ENCODE measurements at regions not wholly inside any gene's neighbourhood (a gene's known extent, or its start where the extent isn't known, plus 50 kb on each side); places are given as distances from the start of the nearest gene placed in this dataset.
"Not testable (repeated sequence)": the region's sequence is repeated elsewhere in the genome, so short reads cannot be mapped to it uniquely, and the experiment has no call there.

DNA sequence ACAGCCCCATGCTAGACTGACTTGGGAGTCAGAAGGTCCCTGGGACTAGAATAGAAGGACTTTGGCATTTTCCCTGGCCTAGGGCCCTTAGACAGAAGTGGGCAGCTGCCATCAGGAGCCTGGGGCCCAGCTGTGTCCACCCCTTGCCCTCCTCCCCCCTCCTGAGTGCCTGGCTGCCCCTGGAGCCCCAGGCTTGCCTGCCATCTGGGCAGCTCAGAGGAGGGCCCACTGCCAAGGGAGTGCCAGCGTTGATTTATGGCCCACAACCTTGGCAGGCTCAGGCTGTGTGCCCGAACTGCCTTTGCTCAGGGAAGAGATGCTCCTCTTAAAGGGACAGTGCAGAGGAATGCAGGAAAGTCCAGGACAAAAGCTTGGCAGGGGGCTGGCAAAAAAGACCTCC is 439.1 kb downstream of the SPATA31A7 start:
- DNase-seq (ENCODE audit: low read depth); H3K4me3 ChIP-seq (ENCODE audit: low read depth, low read length): not testable (repeated sequence)

DNA sequence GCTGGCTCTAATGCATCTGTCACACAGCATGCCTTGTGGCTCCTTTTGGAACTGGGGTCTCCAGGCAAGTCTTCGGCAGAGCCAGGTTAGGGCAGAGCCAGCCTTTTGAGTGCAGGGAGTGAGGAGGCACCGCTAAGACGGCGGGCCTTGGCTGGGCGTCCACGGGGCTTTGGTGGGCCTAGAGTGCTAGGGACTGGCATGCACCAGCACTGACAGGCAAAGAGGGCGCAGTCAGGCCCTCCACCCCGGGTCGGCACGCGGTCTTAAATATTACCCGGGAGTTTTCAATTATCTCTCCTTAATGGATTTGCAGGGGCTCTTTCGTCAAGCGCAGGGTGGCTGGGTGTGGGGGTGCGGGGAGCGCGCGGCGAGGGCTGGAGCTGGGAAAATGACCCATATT is 444.4 kb downstream of the SPATA31A7 start:
- TF ChIP-seq, protein P1, sequence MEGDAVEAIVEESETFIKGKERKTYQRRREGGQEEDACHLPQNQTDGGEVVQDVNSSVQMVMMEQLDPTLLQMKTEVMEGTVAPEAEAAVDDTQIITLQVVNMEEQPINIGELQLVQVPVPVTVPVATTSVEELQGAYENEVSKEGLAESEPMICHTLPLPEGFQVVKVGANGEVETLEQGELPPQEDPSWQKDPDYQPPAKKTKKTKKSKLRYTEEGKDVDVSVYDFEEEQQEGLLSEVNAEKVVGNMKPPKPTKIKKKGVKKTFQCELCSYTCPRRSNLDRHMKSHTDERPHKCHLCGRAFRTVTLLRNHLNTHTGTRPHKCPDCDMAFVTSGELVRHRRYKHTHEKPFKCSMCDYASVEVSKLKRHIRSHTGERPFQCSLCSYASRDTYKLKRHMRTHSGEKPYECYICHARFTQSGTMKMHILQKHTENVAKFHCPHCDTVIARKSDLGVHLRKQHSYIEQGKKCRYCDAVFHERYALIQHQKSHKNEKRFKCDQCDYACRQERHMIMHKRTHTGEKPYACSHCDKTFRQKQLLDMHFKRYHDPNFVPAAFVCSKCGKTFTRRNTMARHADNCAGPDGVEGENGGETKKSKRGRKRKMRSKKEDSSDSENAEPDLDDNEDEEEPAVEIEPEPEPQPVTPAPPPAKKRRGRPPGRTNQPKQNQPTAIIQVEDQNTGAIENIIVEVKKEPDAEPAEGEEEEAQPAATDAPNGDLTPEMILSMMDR (IDR thresholded peaks at IDR 0.05; ENCODE audit: insufficient read depth, low read depth, low read length), result no peak
- DNase-seq (ENCODE audit: low read depth), result no peak
- H3K4me3 ChIP-seq (ENCODE audit: low read depth, low read length), result no peak overlapping the region

DNA sequence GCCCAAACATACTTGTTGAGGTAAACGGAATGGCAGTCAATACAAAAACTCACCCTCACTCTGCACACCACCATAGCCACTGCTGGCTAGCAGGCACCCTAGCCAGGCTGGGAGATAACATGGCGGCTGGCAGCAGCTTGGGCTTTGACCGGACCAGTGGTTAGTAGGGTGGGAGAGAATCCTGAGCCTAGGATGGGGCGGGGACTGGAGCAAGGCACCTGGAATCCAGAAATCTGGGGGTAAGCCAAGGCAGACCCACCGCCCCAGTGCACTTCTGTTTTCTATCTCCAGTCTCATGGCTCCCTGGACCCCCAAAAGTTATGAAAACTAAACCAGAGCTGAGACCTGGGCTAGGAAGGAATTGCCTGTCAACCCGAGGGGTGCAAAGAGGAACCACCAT is 474.4 kb downstream of the SPATA31A7 start:
- not testable (repeated sequence) for DNase-seq (ENCODE audit: low read depth); H3K4me3 ChIP-seq (ENCODE audit: low read depth, low read length)

DNA sequence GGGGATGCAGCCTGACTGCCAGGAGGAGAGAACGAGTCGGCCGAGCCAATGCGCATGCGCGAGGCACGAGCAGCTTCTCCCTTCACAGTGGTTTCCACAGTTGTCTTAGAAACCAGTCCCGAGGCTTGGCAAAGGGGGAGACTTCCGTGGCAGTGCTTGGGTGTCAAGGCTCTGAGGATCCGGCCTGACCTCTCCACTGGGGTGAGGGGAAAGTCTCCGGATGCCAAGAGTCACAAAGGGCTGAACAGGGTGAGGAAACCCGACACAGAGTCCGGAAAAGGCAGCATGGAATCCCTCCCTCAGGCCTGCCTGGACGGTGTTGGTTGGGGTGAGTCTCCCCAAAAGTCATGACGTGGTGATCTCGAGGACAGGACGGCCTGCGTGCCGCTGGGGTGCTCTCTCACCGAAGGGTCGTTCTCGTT is 475.5 kb downstream of the SPATA31A7 start:
- no peak for DNase-seq (ENCODE audit: low read depth)
- TF ChIP-seq, protein P1 (IDR thresholded peaks at IDR 0.05; ENCODE audit: insufficient read depth, low read depth, low read length), result no peak

DNA sequence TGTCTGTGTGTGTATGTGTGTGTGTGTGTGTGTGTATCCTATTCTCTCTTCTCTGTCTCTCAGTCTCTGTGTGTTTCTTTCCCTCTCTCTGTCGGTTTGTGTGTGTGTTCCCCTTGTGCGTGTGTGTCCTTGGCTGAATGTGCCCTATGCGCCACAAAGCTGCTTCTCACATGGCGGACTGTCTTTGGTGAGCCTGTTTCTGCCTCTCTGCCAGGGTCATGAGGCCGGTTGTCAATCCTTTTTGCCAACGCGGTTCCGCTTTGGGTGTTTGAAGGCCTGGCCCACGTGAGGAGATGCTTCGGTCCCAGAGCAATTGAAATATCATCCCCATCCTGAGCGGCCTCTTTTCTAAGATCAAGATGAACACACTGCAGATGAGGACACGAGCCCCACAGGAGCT is 476.0 kb downstream of the SPATA31A7 start:
- DNase-seq (ENCODE audit: low read depth), result no peak
- H3K4me3 ChIP-seq (ENCODE audit: low read depth, low read length), result no peak overlapping the region
- TF ChIP-seq, protein P1 (IDR thresholded peaks at IDR 0.05; ENCODE audit: insufficient read depth, low read depth, low read length), result no peak

More for the DNA sequence above, 475.5 kb downstream of the SPATA31A7 start:
- no peak overlapping the region for H3K4me3 ChIP-seq (ENCODE audit: low read depth, low read length)

DNA sequence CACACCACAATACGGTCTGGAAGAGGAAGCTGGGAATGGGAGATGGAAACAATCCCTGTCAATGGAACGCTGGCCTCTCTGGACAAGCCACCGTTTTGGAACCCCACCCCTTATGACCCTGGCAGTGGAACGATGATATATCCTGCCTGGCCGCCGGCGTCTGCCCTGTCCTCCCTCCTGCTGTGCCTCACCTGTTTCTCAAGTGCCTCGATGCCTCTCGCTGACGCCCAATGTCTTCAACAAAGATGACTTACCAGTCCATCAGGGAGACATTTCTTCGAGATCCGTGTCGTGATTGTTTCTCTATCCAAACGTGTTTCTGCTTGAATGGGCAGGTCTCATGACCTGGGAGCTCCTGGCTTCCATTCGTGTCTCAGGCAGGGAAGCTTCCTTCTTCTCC is 476.5 kb downstream of the SPATA31A7 start:
- TF ChIP-seq, protein P1 (IDR thresholded peaks at IDR 0.05; ENCODE audit: insufficient read depth, low read depth, low read length), result no peak
- no peak for DNase-seq (ENCODE audit: low read depth)
- H3K4me3 ChIP-seq (ENCODE audit: low read depth, low read length), result no peak overlapping the region

DNA sequence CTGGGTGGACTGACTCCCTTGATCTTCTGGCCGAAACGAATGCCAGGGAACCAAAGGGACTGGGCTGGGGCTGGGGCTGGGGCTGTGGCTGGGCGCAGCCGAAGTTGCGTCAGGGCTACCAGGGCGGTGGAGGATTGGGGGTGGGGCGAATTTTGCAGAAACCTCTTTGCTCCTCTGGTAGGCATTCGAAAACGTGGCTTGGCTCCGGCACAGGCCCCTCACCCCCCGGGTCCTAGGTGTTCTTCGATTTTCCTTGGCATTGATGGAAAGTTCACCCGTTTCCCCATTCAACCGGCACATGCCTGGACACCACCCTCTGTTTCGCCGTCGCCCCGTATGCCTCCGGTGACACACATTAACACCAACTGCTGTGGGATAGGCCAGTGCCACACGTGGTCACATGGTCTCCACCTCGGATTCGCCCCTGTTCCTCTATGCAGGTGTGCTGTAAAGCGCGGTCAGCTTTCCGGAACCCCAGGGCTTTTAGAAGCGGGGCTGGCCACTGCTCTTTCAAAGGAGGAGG is 477.1 kb downstream of the SPATA31A7 start:
- no peak for DNase-seq (ENCODE audit: low read depth)
- TF ChIP-seq, protein P1 (IDR thresholded peaks at IDR 0.05; ENCODE audit: insufficient read depth, low read depth, low read length), result no peak
- peak overlapping the region; percentile 27 for H3K4me3 ChIP-seq (ENCODE audit: low read depth, low read length)

DNA sequence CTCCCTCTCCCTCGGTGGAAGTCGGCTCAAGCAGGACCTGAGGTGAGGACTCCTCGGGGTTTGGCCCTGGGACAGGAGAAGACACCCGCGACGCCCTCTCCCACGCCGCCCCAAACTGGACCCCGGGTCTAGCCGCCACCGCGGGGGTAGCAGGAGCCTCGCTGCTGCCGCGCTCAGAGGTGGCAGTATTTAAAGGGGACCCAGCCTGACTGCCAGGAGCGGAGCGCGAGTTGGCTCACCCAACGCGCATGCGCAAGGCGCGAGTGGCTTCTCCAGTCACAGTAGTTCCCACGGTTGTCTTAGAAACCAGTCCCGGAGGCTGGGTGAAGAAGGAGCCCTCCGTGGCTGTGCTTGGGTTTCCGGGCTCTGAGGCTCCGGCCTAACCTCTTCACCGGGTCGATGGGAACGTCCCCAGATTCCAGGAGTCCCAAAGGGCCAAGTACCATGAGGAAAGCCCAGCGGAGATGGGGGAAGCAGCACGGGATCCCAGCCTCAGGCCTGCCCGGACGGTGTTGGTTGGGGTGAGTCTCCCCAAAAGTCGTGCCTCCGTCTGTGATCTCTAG is 477.8 kb downstream of the SPATA31A7 start:
- DNase-seq (ENCODE audit: low read depth), result no peak
- TF ChIP-seq, protein P1 (IDR thresholded peaks at IDR 0.05; ENCODE audit: insufficient read depth, low read depth, low read length), result no peak
- H3K4me3 ChIP-seq (ENCODE audit: low read depth, low read length), result no peak overlapping the region

DNA sequence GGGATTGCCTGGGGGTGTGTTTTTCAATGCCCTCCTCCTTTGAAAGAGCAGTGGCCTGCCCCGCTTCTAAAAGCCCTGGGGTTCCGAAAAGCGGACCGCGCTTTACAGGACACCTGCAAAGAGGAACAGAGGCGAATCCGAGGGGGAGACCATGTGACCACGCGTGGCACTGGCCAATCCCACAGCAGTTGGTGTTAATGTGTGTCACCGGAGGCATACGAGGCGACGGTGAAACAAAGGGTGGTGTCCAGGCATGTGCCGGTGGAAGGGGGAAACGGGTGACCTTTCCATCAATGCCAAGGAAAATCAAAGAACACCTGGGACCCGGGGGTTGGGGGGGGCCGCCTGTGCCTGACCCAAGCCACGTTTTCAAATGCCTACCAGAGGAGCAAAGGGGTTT is 478.4 kb downstream of the SPATA31A7 start:
- DNase-seq (ENCODE audit: low read depth); H3K4me3 ChIP-seq (ENCODE audit: low read depth, low read length): not testable (repeated sequence)
